ENCODE measurements at regions not wholly inside any gene's neighbourhood (a gene's known extent, or its start where the extent isn't known, plus 50 kb on each side); places are given as distances from the start of the nearest gene placed in this dataset.

DNA sequence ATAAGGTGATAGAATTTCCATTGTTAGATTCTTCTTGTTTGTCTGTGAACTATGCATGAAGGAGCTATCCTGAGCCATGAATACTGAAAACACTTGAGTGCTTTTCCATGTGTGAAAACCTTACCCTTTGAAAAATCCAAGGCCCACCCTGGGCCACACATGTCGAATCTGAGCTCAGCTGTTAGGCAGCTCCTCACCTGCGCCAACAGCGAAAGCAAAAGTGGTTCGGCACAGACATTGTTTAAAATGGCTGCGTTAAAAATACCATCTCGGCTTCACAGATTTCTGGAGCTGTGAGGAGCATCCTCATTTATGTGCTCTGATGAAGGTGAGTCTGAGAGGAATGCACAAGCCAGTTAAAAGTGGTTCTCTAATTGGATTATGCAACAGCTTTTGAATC, 137.7 kb downstream of the NEUROD6 start:
- no peak overlapping the region for H4K8ac ChIP-seq (replicated peaks; ENCODE audit: insufficient read length, low read depth, low read length)
- H3K27ac Mint-ChIP-seq = no peak overlapping the region
- H2BK120ac ChIP-seq (ENCODE audit: low read depth, low read length, poor library complexity, severe bottlenecking) = no peak overlapping the region
- no peak overlapping the region for H3K18ac ChIP-seq (ENCODE audit: insufficient read length, low read depth, low read length)
- no peak overlapping the region for H3K56ac ChIP-seq (ENCODE audit: insufficient read length, low read depth, low read length)
- H3K23me2 ChIP-seq (ENCODE audit: insufficient read length, low read depth, low read length, poor library complexity, severe bottlenecking) = no peaks in the 10 kb centered on the region
- no peak overlapping the region for H4K5ac ChIP-seq (ENCODE audit: insufficient read length, low read depth, low read length)
- H4K20me1 ChIP-seq (ENCODE audit: control insufficient read depth, insufficient read depth, insufficient read length) = no peaks in the 10 kb centered on the region
- no peak overlapping the region for H2BK15ac ChIP-seq (ENCODE audit: low read depth, low read length)
- no peaks in the 10 kb centered on the region for H3K4me1 Mint-ChIP-seq
- H3K4ac ChIP-seq (ENCODE audit: low read depth, low read length) = no peak overlapping the region
- H3K4me3 Mint-ChIP-seq = no peak overlapping the region
- H3T11ph ChIP-seq (ENCODE audit: low read length) = no peak overlapping the region
- H3K9me3 Mint-ChIP-seq = peaks cover 12 to 15% of the 10 kb centered on the region in 2 experiments
- H3K4me2 ChIP-seq (ENCODE audit: insufficient read depth, insufficient read length, low read length) = no peak overlapping the region
- H3K27me3 Mint-ChIP-seq (ENCODE audit: low read depth) = peaks cover 5% of the 10 kb centered on the region
- H2AFZ ChIP-seq (ENCODE audit: low read length) = no peak overlapping the region
- TF ChIP-seq, protein P1, sequence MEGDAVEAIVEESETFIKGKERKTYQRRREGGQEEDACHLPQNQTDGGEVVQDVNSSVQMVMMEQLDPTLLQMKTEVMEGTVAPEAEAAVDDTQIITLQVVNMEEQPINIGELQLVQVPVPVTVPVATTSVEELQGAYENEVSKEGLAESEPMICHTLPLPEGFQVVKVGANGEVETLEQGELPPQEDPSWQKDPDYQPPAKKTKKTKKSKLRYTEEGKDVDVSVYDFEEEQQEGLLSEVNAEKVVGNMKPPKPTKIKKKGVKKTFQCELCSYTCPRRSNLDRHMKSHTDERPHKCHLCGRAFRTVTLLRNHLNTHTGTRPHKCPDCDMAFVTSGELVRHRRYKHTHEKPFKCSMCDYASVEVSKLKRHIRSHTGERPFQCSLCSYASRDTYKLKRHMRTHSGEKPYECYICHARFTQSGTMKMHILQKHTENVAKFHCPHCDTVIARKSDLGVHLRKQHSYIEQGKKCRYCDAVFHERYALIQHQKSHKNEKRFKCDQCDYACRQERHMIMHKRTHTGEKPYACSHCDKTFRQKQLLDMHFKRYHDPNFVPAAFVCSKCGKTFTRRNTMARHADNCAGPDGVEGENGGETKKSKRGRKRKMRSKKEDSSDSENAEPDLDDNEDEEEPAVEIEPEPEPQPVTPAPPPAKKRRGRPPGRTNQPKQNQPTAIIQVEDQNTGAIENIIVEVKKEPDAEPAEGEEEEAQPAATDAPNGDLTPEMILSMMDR (conservative IDR thresholded peaks at IDR 0.05) = no peak
- H3K9ac ChIP-seq (ENCODE audit: extremely low read depth, insufficient read length, low read length) = no peak overlapping the region
- no peak for DNase-seq
- H3K23ac ChIP-seq (ENCODE audit: insufficient read length, low read depth, low read length) = no peak overlapping the region
- H3K9me3 ChIP-seq (ENCODE audit: control insufficient read depth, low read depth, low read length) = no peaks in the 10 kb centered on the region
- no peak overlapping the region for H2BK5ac ChIP-seq (ENCODE audit: insufficient read length, low read length)
- no peak overlapping the region for H3K27ac ChIP-seq (ENCODE audit: insufficient read length, low read depth, low read length)
- H2BK20ac ChIP-seq (ENCODE audit: low read depth, low read length, poor library complexity, severe bottlenecking) = no peak overlapping the region
- H3K27me3 ChIP-seq (ENCODE audit: insufficient read depth, low read length) = no peaks in the 10 kb centered on the region
- H4K91ac ChIP-seq (ENCODE audit: insufficient read length, low read depth, low read length) = no peak overlapping the region
- H3K4me1 ChIP-seq (ENCODE audit: insufficient read depth, low read length) = no peaks in the 10 kb centered on the region
- H2AK5ac ChIP-seq (ENCODE audit: insufficient read length, low read length) = no peak overlapping the region
- no peaks in the 10 kb centered on the region for H3K79me2 ChIP-seq (ENCODE audit: insufficient read depth, low read length)
- no peak overlapping the region for H3K14ac ChIP-seq (ENCODE audit: insufficient read depth, low read length)
- peaks cover 5 to 14% (median 10%) of the 10 kb centered on the region in 3 experiments; a peak in 5 of 7 replicates for H3K36me3 Mint-ChIP-seq (ENCODE audit: insufficient read depth in 1 of 3, low read depth in 3 of 3)
- WGBS (ENCODE audit: extremely low coverage, insufficient read length, low lambda C conversion rate) = no CpG with 5 or more reads among the region's 6 CpGs
- H2BK12ac ChIP-seq (ENCODE audit: insufficient read length, low read depth, low read length) = no peak overlapping the region
- H3K79me1 ChIP-seq (ENCODE audit: insufficient read depth, low read depth, low read length, poor library complexity, severe bottlenecking) = no peaks in the 10 kb centered on the region

All from H9 (cell line).